GM18861 (cell line): ENCODE measurements at regions not wholly inside any gene's neighbourhood (a gene's known extent, or its start where the extent isn't known, plus 50 kb on each side); places are given as distances from the start of the nearest gene placed in this dataset.
"Not testable (repeated sequence)": the region's sequence is repeated elsewhere in the genome, so short reads cannot be mapped to it uniquely, and the experiment has no call there.

ENCODE experiments used
- ATAC-seq: cut with Tn5 transposase; IDR thresholded peaks from one replicate; pipeline ENCODE4 v1.9.1; 2021; ENCODE audit not compliant: unreplicated experiment

- ATAC-seq: no peak
Measured at GRCh38 chr19:37303591-37304171, 67.2 kb upstream of the ZNF527 start.

- ATAC-seq: no peak
Measured at GRCh38 chr19:37304190-37304883, 66.6 kb upstream of the ZNF527 start.

GRCh38 chr19:37304884-37305255 lies 66.0 kb upstream of the ZNF527 start:
- ATAC-seq: no peak

- ATAC-seq: no peak
Measured at GRCh38 chr19:37306383-37306963, 64.4 kb upstream of the ZNF527 start.

GRCh38 chr19:37309834-37310575 lies 60.9 kb upstream of the ZNF527 start:
- no peak for ATAC-seq

- ATAC-seq: not testable (repeated sequence)
Measured at GRCh38 chr19:37312531-37313334, 58.2 kb upstream of the ZNF527 start.

- ATAC-seq: no peak
Measured at GRCh38 chr19:37313335-37313627, 57.6 kb upstream of the ZNF527 start.

GRCh38 chr19:37317403-37318209 lies 53.3 kb upstream of the ZNF527 start:
- ATAC-seq: peak; percentile 96

- not testable (repeated sequence) for ATAC-seq
Measured at GRCh38 chr19:37320988-37321387, 49.9 kb upstream of the ZNF527 start.
